ENCODE measurements at regions not wholly inside any gene's neighbourhood (a gene's known extent, or its start where the extent isn't known, plus 50 kb on each side); places are given as distances from the start of the nearest gene placed in this dataset.

GRCh38 chr5:153432583-153432982 is 57.9 kb upstream of the GRIA1 start:
- WGBS = 53% methylated on average over 3 of the region's 3 CpGs
- no peaks in the 10 kb centered on the region for H3K9me3 ChIP-seq (ENCODE audit: control insufficient read depth, low read length)
- H3K27ac ChIP-seq (ENCODE audit: low read length) = no peak overlapping the region
- no peak overlapping the region for H3K4me3 ChIP-seq (ENCODE audit: low read length)
- intact Hi-C loops (cut with DNase I) = no loop called here
- no peak for DNase-seq
- no peaks in the 10 kb centered on the region for H3K27me3 ChIP-seq (ENCODE audit: control insufficient read depth, insufficient read depth)
- ATAC-seq = no peak
- no peaks in the 10 kb centered on the region for H3K4me1 ChIP-seq (ENCODE audit: control insufficient read depth, insufficient read depth, low read length)

GRCh38 chr5:153437251-153437650 is 53.2 kb upstream of the GRIA1 start:
- no peaks in the 10 kb centered on the region for H3K27me3 ChIP-seq (ENCODE audit: control insufficient read depth, insufficient read depth)
- no peak overlapping the region for H3K4me3 ChIP-seq (ENCODE audit: low read length)
- H3K4me1 ChIP-seq (ENCODE audit: control insufficient read depth, insufficient read depth, low read length) = no peaks in the 10 kb centered on the region
- H3K9me3 ChIP-seq (ENCODE audit: control insufficient read depth, low read length) = no peaks in the 10 kb centered on the region
- intact Hi-C loops (cut with DNase I) = no loop called here
- no peak overlapping the region for H3K27ac ChIP-seq (ENCODE audit: low read length)
- DNase-seq (no peak), ATAC-seq (no peak)

GRCh38 chr5:153439130-153439529 is 51.3 kb upstream of the GRIA1 start:
- intact Hi-C loops (cut with DNase I) = no loop called here
- Histone ChIP-seq H3K27me3 (ENCODE audit: control insufficient read depth, insufficient read depth) (no peaks in the 10 kb centered on the region), H3K4me3 (ENCODE audit: low read length) (no peak overlapping the region), H3K9me3 (ENCODE audit: control insufficient read depth, low read length) (no peaks in the 10 kb centered on the region), H3K27ac (ENCODE audit: low read length) (no peak overlapping the region), H3K4me1 (ENCODE audit: control insufficient read depth, insufficient read depth, low read length) (no peaks in the 10 kb centered on the region)
- ATAC-seq (no peak), DNase-seq (no peak)

All from right cardiac atrium (tissue), 5 donors.